ENCODE measurements at regions not wholly inside any gene's neighbourhood (a gene's known extent, or its start where the extent isn't known, plus 50 kb on each side); places are given as distances from the start of the nearest gene placed in this dataset.

- TF ChIP-seq POLR2A (IDR thresholded peaks at IDR 0.05) (no peak), CTCF (IDR thresholded peaks at IDR 0.05) (no peak)
Measured at GRCh38 chr15:92801774-92802464, 98.2 kb upstream of the CHD2 start.
